H9 (cell line): ENCODE measurements at regions not wholly inside any gene's neighbourhood (a gene's known extent, or its start where the extent isn't known, plus 50 kb on each side); places are given as distances from the start of the nearest gene placed in this dataset.

Source experiments
- DNase-seq: peaks from one replicate; pipeline ENCODE4 v3.0.0-alpha.2; 2017
- H2AFZ ChIP-seq: one replicate; pipeline ENCODE4 v1.6.1; 2013; ENCODE audit warnings: mild to moderate bottlenecking, low read length, control low read depth, moderate library complexity
- H2AK5ac ChIP-seq: 2 replicates; pipeline ENCODE4 v1.6.1; 2013; ENCODE audit warnings: low read length, control low read depth, mixed read lengths; ENCODE audit not compliant: insufficient read length
- H2BK120ac ChIP-seq: one replicate; pipeline ENCODE4 v1.6.1; 2013; ENCODE audit warnings: low read depth, mild to moderate bottlenecking, low read length, control low read depth, inconsistent platforms; ENCODE audit not compliant: poor library complexity, severe bottlenecking
- H2BK12ac ChIP-seq: 2 replicates; pipeline ENCODE4 v1.6.1; 2013; ENCODE audit warnings: low read length, control low read depth, mixed read lengths, low read depth; ENCODE audit not compliant: insufficient read length
- H2BK15ac ChIP-seq: 2 replicates; pipeline ENCODE4 v1.6.1; 2013; ENCODE audit warnings: low read depth, low read length, control low read depth
- H2BK20ac ChIP-seq: one replicate; pipeline ENCODE4 v1.6.1; 2013; ENCODE audit warnings: low read depth, mild to moderate bottlenecking, low read length, control low read depth, inconsistent platforms; ENCODE audit not compliant: poor library complexity, severe bottlenecking
- H2BK5ac ChIP-seq: 2 replicates; pipeline ENCODE4 v1.6.1; 2013; ENCODE audit warnings: low read length, control low read depth, mixed read lengths; ENCODE audit not compliant: insufficient read length
- H3K14ac ChIP-seq: 2 replicates; pipeline ENCODE4 v1.6.1; 2013; ENCODE audit warnings: low read length, control low read depth; ENCODE audit not compliant: insufficient read depth
- H3K18ac ChIP-seq: 2 replicates; pipeline ENCODE4 v1.6.1; 2013; ENCODE audit warnings: low read depth, mild to moderate bottlenecking, mixed read lengths, low read length, control low read depth; ENCODE audit not compliant: insufficient read length
- H3K23ac ChIP-seq: 2 replicates; pipeline ENCODE4 v1.6.1; 2013; ENCODE audit warnings: low read length, control low read depth, mixed read lengths, low read depth; ENCODE audit not compliant: insufficient read length
- H3K23me2 ChIP-seq: 2 replicates; pipeline ENCODE4 v1.6.1; 2013; ENCODE audit warnings: low read depth, mild to moderate bottlenecking, mixed read lengths, low read length, control low read depth; ENCODE audit not compliant: insufficient read length, poor library complexity, severe bottlenecking
- H3K27ac ChIP-seq: 2 replicates; pipeline ENCODE4 v1.5.1; 2013; ENCODE audit warnings: low read length, control low read depth, mixed read lengths, low read depth; ENCODE audit not compliant: insufficient read length
- H3K27me3 ChIP-seq: 2 replicates; pipeline ENCODE4 v1.6.1; 2013; ENCODE audit warnings: low read length, control low read depth, inconsistent platforms; ENCODE audit not compliant: insufficient read depth
- H3K4ac ChIP-seq: 2 replicates; pipeline ENCODE4 v1.6.1; 2013; ENCODE audit warnings: low read depth, mild to moderate bottlenecking, control low read depth, inconsistent platforms, low read length, moderate library complexity
- H3K4me1 ChIP-seq: 2 replicates; pipeline ENCODE4 v1.6.1; 2013; ENCODE audit warnings: low read length, control low read depth, inconsistent platforms; ENCODE audit not compliant: insufficient read depth
- H3K4me2 ChIP-seq: 2 replicates; pipeline ENCODE4 v1.6.1; 2013; ENCODE audit warnings: low read length, control low read depth, mixed read lengths; ENCODE audit not compliant: insufficient read length, insufficient read depth
- H3K56ac ChIP-seq: 2 replicates; pipeline ENCODE4 v1.6.1; 2013; ENCODE audit warnings: low read depth, mild to moderate bottlenecking, mixed read lengths, low read length, control low read depth; ENCODE audit not compliant: insufficient read length
- H3K79me1 ChIP-seq: 2 replicates; pipeline ENCODE4 v1.6.1; 2013; ENCODE audit warnings: low read depth, mild to moderate bottlenecking, moderate library complexity, low read length, control low read depth, inconsistent platforms; ENCODE audit not compliant: insufficient read depth, poor library complexity, severe bottlenecking
- H3K79me2 ChIP-seq: 2 replicates; pipeline ENCODE4 v1.6.1; 2013; ENCODE audit warnings: low read length, control low read depth, inconsistent platforms; ENCODE audit not compliant: insufficient read depth
- H3K9ac ChIP-seq: 2 replicates; pipeline ENCODE4 v1.6.1; 2013; ENCODE audit warnings: low read length, control low read depth, mixed read lengths; ENCODE audit not compliant: insufficient read length; ENCODE audit errors: extremely low read depth
- H3K9me3 ChIP-seq: one replicate; pipeline ENCODE4 v1.6.1; 2013; ENCODE audit warnings: low read depth, low read length, inconsistent platforms; ENCODE audit not compliant: control insufficient read depth
- H3T11ph ChIP-seq: one replicate; pipeline ENCODE4 v1.6.1; 2013; ENCODE audit warnings: mild to moderate bottlenecking, low read length, control low read depth, inconsistent platforms
- H4K20me1 ChIP-seq: one replicate; pipeline ENCODE4 v1.6.1; 2013; ENCODE audit not compliant: control insufficient read depth, insufficient read length, insufficient read depth
- H4K5ac ChIP-seq: 2 replicates; pipeline ENCODE4 v1.6.1; 2013; ENCODE audit warnings: low read depth, mild to moderate bottlenecking, mixed read lengths, low read length, control low read depth; ENCODE audit not compliant: insufficient read length
- H4K8ac ChIP-seq: replicated peaks from 2 replicates; pipeline ENCODE4 v1.6.1; 2013; ENCODE audit warnings: low read length, control low read depth, mixed read lengths, low read depth; ENCODE audit not compliant: insufficient read length
- H4K91ac ChIP-seq: 2 replicates; pipeline ENCODE4 v1.6.1; 2013; ENCODE audit warnings: low read depth, mild to moderate bottlenecking, moderate library complexity, mixed read lengths, low read length, control low read depth; ENCODE audit not compliant: insufficient read length
- H3K27ac Mint-ChIP-seq, 3 experiments: 2 replicates in 2 of 3; 3 replicates in 1 of 3; pipeline ENCODE4 v1.8.0; 2020 to 2021; ENCODE audit warnings: mixed read lengths in 3 of 3, mild to moderate bottlenecking in 1 of 3, moderate library complexity in 1 of 3
- H3K27me3 Mint-ChIP-seq: 2 replicates; pipeline ENCODE4 v1.8.0; 2021; ENCODE audit warnings: low read depth, mild to moderate bottlenecking, moderate library complexity, mixed read lengths
- H3K36me3 Mint-ChIP-seq, 3 experiments: 2 replicates in 2 of 3; 3 replicates in 1 of 3; pipeline ENCODE4 v1.8.0; 2020 to 2021; ENCODE audit warnings: low read depth in 3 of 3, mixed read lengths in 3 of 3; ENCODE audit not compliant: insufficient read depth in 1 of 3
- H3K4me1 Mint-ChIP-seq, 2 experiments: 2 replicates each; pipeline ENCODE4 v1.8.0; 2020; ENCODE audit warnings: mixed read lengths in 2 of 2
- H3K4me3 Mint-ChIP-seq, 2 experiments: 2 replicates in 1 of 2; 3 replicates in 1 of 2; pipeline ENCODE4 v1.8.0; 2020 to 2021; ENCODE audit warnings: mild to moderate bottlenecking in 2 of 2, mixed read lengths in 2 of 2, moderate library complexity in 1 of 2
- H3K9me3 Mint-ChIP-seq, 2 experiments: 2 replicates in 1 of 2; 3 replicates in 1 of 2; pipeline ENCODE4 v1.8.0; 2020; ENCODE audit warnings: mild to moderate bottlenecking in 2 of 2, mixed read lengths in 2 of 2, moderate library complexity in 1 of 2
- WGBS: extraction: QIAGEN DNeasy Blood & Tissue Kit; methylation state at CpG from one replicate; pipeline ENCODE4 v1.1.7; 2013; ENCODE audit warnings: missing lambda C conversion rate, low lambda C conversion rate, mixed read lengths; ENCODE audit not compliant: insufficient read length; ENCODE audit errors: extremely low coverage; 5-methylcytosine and 5-hydroxymethylcytosine counted together
- TF ChIP-seq, protein P1 (sequence below): fragments of 200-600 bp; sonication (generic); conservative IDR thresholded peaks from 3 replicates; pipeline ENCODE4 v1.8.0; 2021; ENCODE audit warnings: antibody characterized with exemption, mild to moderate bottlenecking

DNA sequence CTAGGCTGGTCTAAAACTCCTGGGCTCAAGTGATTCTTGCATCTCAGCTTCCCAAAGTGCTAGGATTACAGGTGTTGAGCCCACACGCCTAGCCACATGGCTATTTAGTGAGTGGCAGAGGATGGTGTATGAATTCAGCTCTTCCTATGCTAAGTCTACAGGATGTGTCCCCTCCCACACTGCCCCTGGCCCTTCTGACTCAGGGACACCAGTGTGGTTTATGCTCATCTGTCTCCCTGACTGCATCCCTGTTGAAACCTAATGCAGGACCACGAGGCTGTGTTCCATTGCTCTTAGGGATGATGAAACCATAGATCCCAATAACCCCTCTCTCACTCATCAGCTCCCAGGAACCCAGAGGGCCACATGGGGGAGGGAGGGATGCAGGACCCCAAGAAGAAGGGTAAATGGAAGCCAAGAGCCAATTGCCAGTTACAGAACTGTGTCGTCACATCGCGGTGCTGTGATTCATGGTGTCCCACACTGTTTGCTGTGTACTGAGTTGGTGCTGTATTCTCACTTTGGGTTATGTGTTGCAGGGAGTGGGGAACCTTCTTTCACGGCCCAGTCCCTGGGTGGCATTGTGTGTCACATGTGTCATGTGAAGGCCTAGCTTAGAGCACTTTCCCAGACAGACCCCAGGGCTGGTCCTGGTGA lies 102.9 kb upstream of the HAAO start:
- H4K91ac ChIP-seq: no peak overlapping the region
- Mint-ChIP-seq H3K27me3 (peaks cover 2% of the 10 kb centered on the region; the same call in 1 of the 2 replicates), H3K4me3 (no peak overlapping the region), H3K9me3 (peaks cover 8 to 11% of the 10 kb centered on the region in 2 experiments), H3K27ac (peak overlapping the region in 1 of 3 experiments; percentile 62; a peak in 1 of 7 replicates), H3K36me3 (peaks cover 0 to 4% (median 3%) of the 10 kb centered on the region in 3 experiments; a peak in 5 of 7 replicates), H3K4me1 (peaks cover 0 to 4% of the 10 kb centered on the region in 2 experiments; a peak in 1 of 4 replicates)
- H3K4me1 ChIP-seq: no peaks in the 10 kb centered on the region
- no peak overlapping the region for H2AK5ac ChIP-seq
- H2BK5ac ChIP-seq: no peak overlapping the region
- H3K27me3 ChIP-seq: no peaks in the 10 kb centered on the region
- no peaks in the 10 kb centered on the region for H3K79me2 ChIP-seq
- H4K20me1 ChIP-seq: no peaks in the 10 kb centered on the region
- no peak overlapping the region for H3K18ac ChIP-seq
- H3K56ac ChIP-seq: no peak overlapping the region
- no peak overlapping the region for H3T11ph ChIP-seq
- H3K9me3 ChIP-seq: no peaks in the 10 kb centered on the region
- H2BK120ac ChIP-seq: no peak overlapping the region
- H3K4me2 ChIP-seq: no peak overlapping the region
- H3K23ac ChIP-seq: no peak overlapping the region
- H3K23me2 ChIP-seq: no peaks in the 10 kb centered on the region
- H4K5ac ChIP-seq: no peak overlapping the region
- no peak for DNase-seq
- H2AFZ ChIP-seq: no peak overlapping the region
- no peaks in the 10 kb centered on the region for H3K79me1 ChIP-seq
- no peak overlapping the region for H4K8ac ChIP-seq
- WGBS: no CpG with 5 or more reads among the region's 6 CpGs
- TF ChIP-seq, protein P1, sequence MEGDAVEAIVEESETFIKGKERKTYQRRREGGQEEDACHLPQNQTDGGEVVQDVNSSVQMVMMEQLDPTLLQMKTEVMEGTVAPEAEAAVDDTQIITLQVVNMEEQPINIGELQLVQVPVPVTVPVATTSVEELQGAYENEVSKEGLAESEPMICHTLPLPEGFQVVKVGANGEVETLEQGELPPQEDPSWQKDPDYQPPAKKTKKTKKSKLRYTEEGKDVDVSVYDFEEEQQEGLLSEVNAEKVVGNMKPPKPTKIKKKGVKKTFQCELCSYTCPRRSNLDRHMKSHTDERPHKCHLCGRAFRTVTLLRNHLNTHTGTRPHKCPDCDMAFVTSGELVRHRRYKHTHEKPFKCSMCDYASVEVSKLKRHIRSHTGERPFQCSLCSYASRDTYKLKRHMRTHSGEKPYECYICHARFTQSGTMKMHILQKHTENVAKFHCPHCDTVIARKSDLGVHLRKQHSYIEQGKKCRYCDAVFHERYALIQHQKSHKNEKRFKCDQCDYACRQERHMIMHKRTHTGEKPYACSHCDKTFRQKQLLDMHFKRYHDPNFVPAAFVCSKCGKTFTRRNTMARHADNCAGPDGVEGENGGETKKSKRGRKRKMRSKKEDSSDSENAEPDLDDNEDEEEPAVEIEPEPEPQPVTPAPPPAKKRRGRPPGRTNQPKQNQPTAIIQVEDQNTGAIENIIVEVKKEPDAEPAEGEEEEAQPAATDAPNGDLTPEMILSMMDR: no peak
- no peak overlapping the region for H3K9ac ChIP-seq
- no peak overlapping the region for H3K4ac ChIP-seq
- no peak overlapping the region for H2BK12ac ChIP-seq
- no peak overlapping the region for H3K27ac ChIP-seq
- H2BK15ac ChIP-seq: no peak overlapping the region
- H3K14ac ChIP-seq: no peak overlapping the region
- H2BK20ac ChIP-seq: no peak overlapping the region
